MM.1S (cell line): ENCODE measurements at regions not wholly inside any gene's neighbourhood (a gene's known extent, or its start where the extent isn't known, plus 50 kb on each side); places are given as distances from the start of the nearest gene placed in this dataset.

Experiments used
- DNase-seq: peaks from one replicate; pipeline ENCODE4 v3.0.0-alpha.2; 2015
- H2AFZ ChIP-seq: fragments of 300-600 bp; sonication (generic); 2 replicates; pipeline ENCODE4 v1.6.0; 2016; ENCODE audit warnings: antibody characterized with exemption, low read length
- H3F3A ChIP-seq: fragments of 300-600 bp; sonication (generic); 2 replicates; pipeline ENCODE4 v1.6.1; 2016; ENCODE audit warnings: mild to moderate bottlenecking, antibody characterized with exemption, low read length, moderate library complexity, mixed read lengths; ENCODE audit not compliant: insufficient read depth
- H3K27ac ChIP-seq: fragments of 300-600 bp; sonication (generic); 2 replicates; pipeline ENCODE4 v1.5.1; 2016; ENCODE audit warnings: mild to moderate bottlenecking, low read length
- H3K27me3 ChIP-seq: fragments of 300-600 bp; sonication (generic); replicated peaks from 2 replicates; pipeline ENCODE4 v1.6.0; 2016; ENCODE audit warnings: low read length; ENCODE audit not compliant: insufficient read depth
- H3K36me3 ChIP-seq: fragments of 300-600 bp; sonication (generic); replicated peaks from 2 replicates; pipeline ENCODE4 v1.6.1; 2016; ENCODE audit warnings: mild to moderate bottlenecking, low read length, mixed read lengths; ENCODE audit not compliant: insufficient read depth
- H3K4me1 ChIP-seq: fragments of 300-600 bp; sonication (generic); 2 replicates; pipeline ENCODE4 v1.6.1; 2016; ENCODE audit warnings: low read length, mixed read lengths
- H3K4me2 ChIP-seq: fragments of 300-600 bp; sonication (generic); 2 replicates; pipeline ENCODE4 v1.6.0; 2016; ENCODE audit warnings: low read depth, low read length
- H3K4me3 ChIP-seq: fragments of 300-600 bp; sonication (generic); 2 replicates; pipeline ENCODE4 v1.5.1; 2016; ENCODE audit warnings: low read length, mixed read lengths
- H3K79me2 ChIP-seq: fragments of 300-600 bp; sonication (generic); 2 replicates; pipeline ENCODE4 v1.6.1; 2016; ENCODE audit warnings: mixed run types, low read length, mixed read lengths
- H3K9ac ChIP-seq: fragments of 300-600 bp; sonication (generic); 2 replicates; pipeline ENCODE4 v1.6.1; 2016; ENCODE audit warnings: low read length, mixed read lengths
- H3K9me2 ChIP-seq: fragments of 300-600 bp; sonication (generic); replicated peaks from 2 replicates; pipeline ENCODE4 v1.6.1; 2016; ENCODE audit warnings: mild to moderate bottlenecking, low read length, mixed read lengths; ENCODE audit not compliant: insufficient read depth
- H3K9me3 ChIP-seq: fragments of 300-600 bp; sonication (generic); replicated peaks from 2 replicates; pipeline ENCODE4 v1.6.1; 2016; ENCODE audit warnings: mild to moderate bottlenecking, low read length, mixed read lengths; ENCODE audit not compliant: insufficient read depth
- H4K20me1 ChIP-seq: fragments of 300-600 bp; sonication (generic); 2 replicates; pipeline ENCODE4 v1.6.1; 2016; ENCODE audit warnings: mild to moderate bottlenecking, low read length, moderate library complexity, mixed read lengths; ENCODE audit not compliant: insufficient read depth
- EZH2 ChIP-seq: fragments of 300-600 bp; sonication (generic); optimal IDR thresholded peaks from 2 replicates; pipeline ENCODE3; 2017; ENCODE audit warnings: low read depth, mild to moderate bottlenecking, antibody characterized with exemption, low read length, mixed read lengths
- EZH2phosphoT487 ChIP-seq: fragments of 300-600 bp; sonication (generic); IDR thresholded peaks from 2 replicates; pipeline ENCODE4 v1.6.1; 2018; ENCODE audit warnings: antibody characterized with exemption, low read length
- TF ChIP-seq, protein P1 (sequence below): fragments of 300-600 bp; sonication (generic); IDR thresholded peaks from 2 replicates; pipeline ENCODE4 v1.5.1; 2016; ENCODE audit warnings: antibody characterized with exemption, low read length, mixed read lengths

- no peak overlapping the region for H3K4me3 ChIP-seq
- no peak overlapping the region for H2AFZ ChIP-seq
- no peaks in the 10 kb centered on the region for H3F3A ChIP-seq
- H3K27me3 ChIP-seq = no peaks in the 10 kb centered on the region
- H3K79me2 ChIP-seq = no peaks in the 10 kb centered on the region
- H3K4me2 ChIP-seq = no peak overlapping the region
- no peak for TF ChIP-seq EZH2phosphoT487
- TF ChIP-seq, protein P1, sequence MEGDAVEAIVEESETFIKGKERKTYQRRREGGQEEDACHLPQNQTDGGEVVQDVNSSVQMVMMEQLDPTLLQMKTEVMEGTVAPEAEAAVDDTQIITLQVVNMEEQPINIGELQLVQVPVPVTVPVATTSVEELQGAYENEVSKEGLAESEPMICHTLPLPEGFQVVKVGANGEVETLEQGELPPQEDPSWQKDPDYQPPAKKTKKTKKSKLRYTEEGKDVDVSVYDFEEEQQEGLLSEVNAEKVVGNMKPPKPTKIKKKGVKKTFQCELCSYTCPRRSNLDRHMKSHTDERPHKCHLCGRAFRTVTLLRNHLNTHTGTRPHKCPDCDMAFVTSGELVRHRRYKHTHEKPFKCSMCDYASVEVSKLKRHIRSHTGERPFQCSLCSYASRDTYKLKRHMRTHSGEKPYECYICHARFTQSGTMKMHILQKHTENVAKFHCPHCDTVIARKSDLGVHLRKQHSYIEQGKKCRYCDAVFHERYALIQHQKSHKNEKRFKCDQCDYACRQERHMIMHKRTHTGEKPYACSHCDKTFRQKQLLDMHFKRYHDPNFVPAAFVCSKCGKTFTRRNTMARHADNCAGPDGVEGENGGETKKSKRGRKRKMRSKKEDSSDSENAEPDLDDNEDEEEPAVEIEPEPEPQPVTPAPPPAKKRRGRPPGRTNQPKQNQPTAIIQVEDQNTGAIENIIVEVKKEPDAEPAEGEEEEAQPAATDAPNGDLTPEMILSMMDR = no peak
- TF ChIP-seq EZH2 = no peak
- no peaks in the 10 kb centered on the region for H4K20me1 ChIP-seq
- H3K9me3 ChIP-seq = no peaks in the 10 kb centered on the region
- H3K4me1 ChIP-seq = no peaks in the 10 kb centered on the region
- no peak overlapping the region for H3K9ac ChIP-seq
- no peak overlapping the region for H3K27ac ChIP-seq
- no peaks in the 10 kb centered on the region for H3K36me3 ChIP-seq
- no peak for DNase-seq
- no peaks in the 10 kb centered on the region for H3K9me2 ChIP-seq
Measured at GRCh38 chr4:166635367-166635766, 598.9 kb downstream of the SPOCK3 start.

GRCh38 chr4:166637816-166638215 lies 596.5 kb downstream of the SPOCK3 start:
- Histone ChIP-seq H3K27me3 (no peaks in the 10 kb centered on the region), H3K79me2 (no peaks in the 10 kb centered on the region), H3K9ac (no peak overlapping the region), H3K36me3 (no peaks in the 10 kb centered on the region), H3K27ac (no peak overlapping the region), H2AFZ (no peak overlapping the region), H3K4me1 (no peaks in the 10 kb centered on the region), H3K9me3 (no peaks in the 10 kb centered on the region), H3K4me2 (no peak overlapping the region), H3K9me2 (no peaks in the 10 kb centered on the region), H3K4me3 (no peak overlapping the region), H3F3A (no peaks in the 10 kb centered on the region), H4K20me1 (no peaks in the 10 kb centered on the region)
- DNase-seq = no peak
- TF ChIP-seq EZH2 (no peak), EZH2phosphoT487 (no peak)
- TF ChIP-seq, protein P1 = no peak

GRCh38 chr4:166655231-166655630 lies 579.1 kb downstream of the SPOCK3 start:
- no peaks in the 10 kb centered on the region for H3K9me3 ChIP-seq
- H4K20me1 ChIP-seq = no peaks in the 10 kb centered on the region
- H3K4me2 ChIP-seq = no peak overlapping the region
- H3K36me3 ChIP-seq = no peaks in the 10 kb centered on the region
- no peak overlapping the region for H3K9ac ChIP-seq
- H3F3A ChIP-seq = 0 out of 2 replicates have a peak, but pooled peaks cover 4% of the 10 kb centered on the region
- H3K27ac ChIP-seq = no peak overlapping the region
- H3K79me2 ChIP-seq = no peaks in the 10 kb centered on the region
- peaks cover 10% of the 10 kb centered on the region; the same call in 1 of the 2 replicates for H3K4me1 ChIP-seq
- no peaks in the 10 kb centered on the region for H3K27me3 ChIP-seq
- TF ChIP-seq EZH2 = no peak
- no peak for TF ChIP-seq EZH2phosphoT487
- TF ChIP-seq, protein P1 = no peak
- H3K9me2 ChIP-seq = no peaks in the 10 kb centered on the region
- DNase-seq = no peak
- H3K4me3 ChIP-seq = no peak overlapping the region
- H2AFZ ChIP-seq = no peak overlapping the region
